NCI-H2227 treated with DMSO at 0.1 percent for 48 hours (cell line): ENCODE measurements at regions not wholly inside any gene's neighbourhood (a gene's known extent, or its start where the extent isn't known, plus 50 kb on each side); places are given as distances from the start of the nearest gene placed in this dataset.

Source experiments
- DNase-seq: peaks from one replicate; lab custom pipeline; 2025; lab: John Stamatoyannopoulos, UW

DNA sequence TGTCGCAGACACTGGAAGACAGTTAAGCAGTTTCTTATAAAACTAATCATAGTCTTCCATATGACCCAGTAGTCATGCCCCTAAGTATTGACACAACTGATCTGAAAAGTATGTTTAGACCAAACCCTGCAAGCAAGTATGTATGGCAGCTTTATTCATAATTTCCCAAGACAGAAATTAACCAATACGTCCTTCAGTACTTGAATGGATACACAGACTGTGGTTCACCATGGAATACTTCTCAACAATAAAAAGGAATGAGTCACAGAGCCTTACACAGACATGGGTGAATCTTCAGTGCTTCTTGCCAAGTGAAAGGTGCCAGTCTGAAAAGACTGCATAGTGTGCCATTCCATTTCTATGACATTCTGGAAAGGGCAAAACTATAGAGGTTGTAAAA lies 50.2 kb upstream of the AKR1E2 start:
- no peak for DNase-seq

- no peak for DNase-seq
These were observed 53.8 kb upstream of the AKR1E2 start for GRCh38 chr10:4772202-4772570.

- no peak for DNase-seq
These were observed 54.3 kb upstream of the AKR1E2 start for GRCh38 chr10:4771554-4772201.

DNA sequence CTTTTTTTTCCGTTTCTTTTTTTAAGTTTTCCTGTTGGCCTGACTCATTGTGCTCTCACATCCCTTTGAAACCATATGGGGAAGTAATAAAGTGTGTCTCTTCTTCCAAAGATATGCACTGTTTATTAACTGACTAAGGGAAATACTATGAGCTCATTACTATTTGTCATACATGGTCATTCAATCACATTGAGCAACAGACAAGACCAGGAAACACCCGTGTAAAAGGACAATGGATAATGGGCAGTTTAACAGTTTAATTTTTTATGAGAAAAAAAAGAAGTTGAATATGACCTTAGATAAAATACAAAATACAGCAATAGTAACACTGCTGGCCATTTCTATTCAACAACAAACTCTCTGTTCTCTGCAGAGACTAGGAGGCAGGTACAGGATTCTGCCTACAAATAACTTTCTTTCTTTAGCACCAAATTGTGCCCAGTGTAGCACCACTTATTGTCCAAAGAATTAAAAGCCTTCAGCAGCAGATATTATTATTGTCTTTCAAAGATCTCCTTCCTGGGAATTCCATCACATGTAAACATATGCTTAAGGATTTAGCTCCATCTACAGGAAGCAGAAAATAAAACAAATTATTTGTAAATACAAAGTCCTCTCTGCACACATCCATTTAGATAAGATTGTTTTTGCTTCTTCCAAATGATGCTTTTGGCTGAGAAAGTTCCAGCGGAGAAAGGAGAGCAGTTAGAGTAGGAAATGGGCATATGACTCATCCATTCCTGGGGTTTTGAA lies 55.0 kb upstream of the AKR1E2 start:
- peak; percentile 33 for DNase-seq

GRCh38 chr10:4768416-4768815 lies 57.6 kb upstream of the AKR1E2 start:
- no peak for DNase-seq

GRCh38 chr10:4767033-4767814 lies 58.8 kb upstream of the AKR1E2 start:
- DNase-seq = no peak

GRCh38 chr10:4766454-4766853 lies 59.6 kb upstream of the AKR1E2 start:
- DNase-seq = no peak

GRCh38 chr10:4765428-4765827 lies 60.6 kb upstream of the AKR1E2 start:
- DNase-seq = no peak

DNA sequence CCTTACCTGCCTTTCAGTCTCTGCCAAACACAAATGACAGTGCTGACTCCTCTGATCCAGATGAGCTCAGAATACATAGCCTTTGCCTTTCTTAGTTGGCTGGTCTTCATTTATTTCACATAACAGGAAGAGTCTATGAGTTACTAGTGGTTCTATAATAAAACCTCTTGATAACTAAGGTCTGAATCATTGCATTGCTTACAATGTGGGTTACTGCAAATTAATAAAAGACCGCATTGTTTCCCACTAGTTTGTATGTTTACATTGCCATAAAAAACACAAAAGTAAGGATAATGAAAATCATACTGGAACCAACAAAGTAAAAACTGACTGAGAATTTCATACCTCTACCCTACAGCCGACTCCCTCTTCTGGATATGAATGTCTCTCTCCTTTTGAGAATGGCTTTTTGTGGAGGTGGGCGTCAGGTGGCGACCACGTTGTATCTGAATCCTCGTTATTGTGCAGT lies 62.0 kb upstream of the AKR1E2 start:
- DNase-seq = no peak

- no peak for DNase-seq
These were observed 62.5 kb upstream of the AKR1E2 start for GRCh38 chr10:4763513-4763912.

- DNase-seq = no peak
These were observed 67.8 kb upstream of the AKR1E2 start for GRCh38 chr10:4758256-4758655.

GRCh38 chr10:4755286-4755989 lies 70.6 kb upstream of the AKR1E2 start:
- DNase-seq = no peak

DNA sequence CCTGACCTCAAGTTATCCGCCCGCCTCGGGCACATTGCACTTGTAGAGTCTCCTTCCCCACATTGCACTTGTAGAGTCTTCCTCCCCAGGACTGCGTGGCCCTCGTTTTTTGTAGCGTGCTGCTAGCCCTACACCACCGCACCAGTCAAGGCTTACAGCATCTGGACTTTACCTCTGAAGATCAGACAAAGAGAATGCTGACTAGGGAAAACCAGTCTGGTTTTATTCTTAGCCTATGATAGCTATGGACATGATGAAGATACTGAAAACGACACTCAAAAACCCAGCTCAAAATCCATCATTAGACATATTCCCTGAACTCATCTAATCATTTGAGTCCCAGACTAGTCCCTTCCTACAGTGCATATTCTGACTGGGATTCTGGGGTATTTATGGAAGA lies 71.9 kb upstream of the AKR1E2 start:
- DNase-seq = no peak

DNA sequence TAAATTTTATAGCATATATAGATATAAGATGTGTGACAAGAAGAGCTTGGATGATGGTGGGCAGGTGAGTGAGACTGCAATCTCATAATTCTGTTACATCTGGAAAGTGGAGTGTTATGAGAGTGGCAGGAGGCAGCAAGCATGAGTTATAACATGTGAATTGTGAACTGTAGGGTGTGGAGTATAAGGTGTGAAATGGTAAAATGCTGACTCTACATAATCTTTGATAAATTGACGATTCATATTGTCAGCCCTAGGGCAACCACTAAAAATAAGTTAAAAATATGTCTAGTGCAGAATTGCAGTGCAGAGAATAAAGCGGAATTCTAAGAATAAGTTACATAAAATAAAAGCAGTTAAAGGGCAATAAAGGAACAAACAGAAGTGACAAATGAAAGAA lies 74.8 kb upstream of the AKR1E2 start:
- DNase-seq = no peak

DNA sequence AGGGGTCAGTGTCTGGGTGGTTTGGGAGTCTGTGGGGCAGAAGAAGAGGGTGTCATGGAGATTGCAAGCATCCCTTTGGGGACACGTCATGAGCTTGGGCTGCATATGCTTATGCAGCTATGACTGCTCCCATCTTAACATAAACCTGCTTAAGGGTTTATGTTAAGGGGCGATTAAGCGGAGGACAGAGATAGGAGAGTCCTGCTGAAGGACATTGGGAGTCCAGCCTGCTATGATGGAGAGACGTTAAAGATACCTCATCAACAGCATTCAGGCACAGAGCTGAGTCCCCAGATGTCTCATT lies 76.8 kb upstream of the AKR1E2 start:
- DNase-seq = no peak

DNA sequence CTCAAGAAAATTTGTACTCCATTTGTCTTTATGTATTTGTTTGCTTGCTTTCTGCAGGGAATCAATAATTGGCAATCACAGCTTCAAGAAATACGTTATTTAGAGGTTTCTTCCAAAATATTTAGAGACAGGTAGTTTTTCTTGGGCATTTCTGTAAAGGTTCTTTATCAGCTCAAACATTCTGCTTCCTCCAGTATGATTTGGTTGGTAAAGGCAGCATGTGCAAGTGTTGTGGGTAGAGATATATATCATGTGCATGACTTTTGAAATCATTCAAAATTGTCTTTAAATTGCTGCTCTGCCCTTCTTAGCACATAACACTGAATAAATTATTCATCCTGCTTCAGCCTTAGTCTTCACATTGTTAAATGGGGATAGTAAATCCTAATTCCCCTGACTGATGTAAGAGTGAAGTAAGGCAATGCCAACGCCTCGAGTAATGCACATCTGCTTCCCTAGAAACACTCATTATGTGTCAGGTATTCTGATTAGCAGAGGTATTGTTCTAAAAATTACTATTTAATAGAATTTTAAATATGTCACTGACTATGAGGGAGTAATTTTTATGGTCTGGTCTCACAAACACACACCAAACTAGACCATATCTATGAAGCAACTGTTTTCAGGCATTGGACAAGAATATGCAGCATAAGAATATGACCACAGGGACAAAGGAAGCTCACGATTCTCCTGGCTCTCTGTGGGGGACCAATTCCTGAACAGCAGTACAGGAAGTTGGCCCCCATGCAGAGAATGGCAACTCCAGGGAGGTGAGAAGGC lies 77.3 kb upstream of the AKR1E2 start:
- DNase-seq = no peak

DNA sequence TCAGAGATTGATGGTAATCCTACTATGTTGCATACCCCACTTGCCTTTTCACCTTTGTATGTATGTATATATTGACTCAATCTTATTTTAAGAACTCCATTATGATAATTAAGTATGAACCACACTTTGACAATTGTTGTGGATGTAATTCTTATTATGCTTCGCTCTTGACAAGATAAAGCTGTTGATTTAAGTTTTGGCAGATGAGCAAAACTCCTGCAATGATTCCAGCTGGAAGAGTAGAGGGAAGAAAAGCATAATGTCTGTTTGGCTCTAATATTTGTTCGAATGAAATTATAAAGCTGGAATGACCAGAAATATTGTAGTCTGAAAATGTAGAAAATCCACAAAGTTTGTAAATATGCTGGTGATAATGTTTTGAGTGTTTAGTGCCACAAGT lies 83.8 kb upstream of the AKR1E2 start:
- DNase-seq = no peak

GRCh38 chr10:4740471-4740870 lies 85.5 kb upstream of the AKR1E2 start:
- no peak for DNase-seq

DNA sequence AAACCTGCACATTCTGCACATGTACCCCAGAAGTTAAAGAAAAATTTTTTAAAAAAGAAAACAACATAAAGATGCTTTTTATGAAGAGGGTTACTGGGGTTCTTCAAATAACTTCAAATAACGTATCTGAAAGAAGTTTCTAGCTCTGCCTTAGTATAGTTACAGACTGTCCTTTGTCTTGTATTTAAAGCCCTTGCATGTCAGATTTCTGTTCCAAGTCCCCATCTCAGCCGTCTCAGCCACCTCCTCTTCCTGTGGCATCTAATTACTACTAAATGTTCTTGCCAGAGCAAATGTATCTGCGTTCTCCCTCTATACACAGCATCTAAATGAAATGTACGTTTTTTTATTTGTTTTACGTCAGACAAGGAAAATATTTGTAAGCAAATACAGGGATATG lies 89.4 kb upstream of the AKR1E2 start:
- no peak for DNase-seq

DNA sequence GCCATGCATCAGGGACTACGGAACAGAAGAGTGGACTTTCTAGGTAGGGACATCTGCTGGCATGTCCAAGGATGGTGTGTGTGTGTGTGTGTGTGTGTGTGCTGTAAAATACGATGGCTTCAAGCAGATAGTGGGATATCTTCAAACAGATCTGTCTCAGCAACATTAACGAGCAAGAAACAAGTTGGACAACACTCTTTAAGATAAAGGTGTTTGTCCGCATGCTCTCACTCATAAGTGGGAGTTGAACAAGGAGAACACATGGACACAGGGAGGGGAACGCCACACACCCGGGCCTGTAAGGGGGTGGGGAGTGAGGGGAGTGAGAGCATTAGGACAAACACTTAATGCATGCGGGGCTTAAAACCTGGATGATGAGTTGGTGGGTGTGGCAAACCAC lies 89.8 kb upstream of the AKR1E2 start:
- DNase-seq = no peak

DNA sequence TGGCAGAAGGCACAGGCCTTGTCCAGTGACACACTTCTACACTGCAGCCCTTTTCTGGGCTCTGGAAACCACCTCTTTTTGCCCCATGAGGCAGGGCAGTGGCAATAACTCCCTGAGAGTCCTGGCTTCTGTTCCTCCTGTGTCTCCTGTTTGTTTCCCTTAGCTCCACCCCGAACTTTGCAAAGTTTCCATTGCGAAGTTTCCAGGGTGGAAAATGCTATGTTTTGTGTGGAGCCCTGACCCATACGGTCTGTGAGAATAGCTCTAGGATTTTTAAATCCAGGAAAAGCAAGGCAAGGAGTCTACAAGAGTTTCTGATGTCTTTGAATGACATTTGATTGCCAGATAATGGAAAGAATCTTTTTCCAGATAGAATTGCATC lies 92.2 kb upstream of the AKR1E2 start:
- no peak for DNase-seq
